ENCODE measurements at regions not wholly inside any gene's neighbourhood (a gene's known extent, or its start where the extent isn't known, plus 50 kb on each side); places are given as distances from the start of the nearest gene placed in this dataset.

- H3K4me3 ChIP-seq (ENCODE audit: low read length) = no peak overlapping the region
- DNase-seq (ENCODE audit: low read depth) = no peak
- TF ChIP-seq, protein P1, sequence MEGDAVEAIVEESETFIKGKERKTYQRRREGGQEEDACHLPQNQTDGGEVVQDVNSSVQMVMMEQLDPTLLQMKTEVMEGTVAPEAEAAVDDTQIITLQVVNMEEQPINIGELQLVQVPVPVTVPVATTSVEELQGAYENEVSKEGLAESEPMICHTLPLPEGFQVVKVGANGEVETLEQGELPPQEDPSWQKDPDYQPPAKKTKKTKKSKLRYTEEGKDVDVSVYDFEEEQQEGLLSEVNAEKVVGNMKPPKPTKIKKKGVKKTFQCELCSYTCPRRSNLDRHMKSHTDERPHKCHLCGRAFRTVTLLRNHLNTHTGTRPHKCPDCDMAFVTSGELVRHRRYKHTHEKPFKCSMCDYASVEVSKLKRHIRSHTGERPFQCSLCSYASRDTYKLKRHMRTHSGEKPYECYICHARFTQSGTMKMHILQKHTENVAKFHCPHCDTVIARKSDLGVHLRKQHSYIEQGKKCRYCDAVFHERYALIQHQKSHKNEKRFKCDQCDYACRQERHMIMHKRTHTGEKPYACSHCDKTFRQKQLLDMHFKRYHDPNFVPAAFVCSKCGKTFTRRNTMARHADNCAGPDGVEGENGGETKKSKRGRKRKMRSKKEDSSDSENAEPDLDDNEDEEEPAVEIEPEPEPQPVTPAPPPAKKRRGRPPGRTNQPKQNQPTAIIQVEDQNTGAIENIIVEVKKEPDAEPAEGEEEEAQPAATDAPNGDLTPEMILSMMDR (conservative IDR thresholded peaks at IDR 0.05; ENCODE audit: low read length) = no peak
These were observed 1259.0 kb downstream of the ZPLD1 start for GRCh38 chr3:103693831-103694230.

DNA sequence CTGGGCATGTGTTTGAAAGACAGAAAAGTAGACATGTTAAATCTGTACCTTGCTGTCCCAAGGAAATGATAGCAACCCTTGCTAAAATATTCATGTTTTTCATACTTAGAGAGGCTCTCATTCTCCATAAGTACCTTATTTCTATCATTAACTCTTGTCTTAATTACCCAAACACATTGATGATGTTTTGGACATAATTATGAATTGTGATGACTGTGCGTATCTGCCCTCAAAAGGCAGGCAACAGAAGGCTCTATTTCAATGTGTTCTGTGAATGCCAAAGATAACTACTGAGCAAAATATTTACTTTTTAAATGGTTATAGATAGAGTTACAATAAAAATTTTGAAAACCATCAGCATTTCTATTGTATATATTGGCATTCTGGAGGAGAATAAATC lies 1263.8 kb downstream of the ZPLD1 start:
- H3K4me3 ChIP-seq (ENCODE audit: low read length) = no peak overlapping the region
- TF ChIP-seq, protein P1 (conservative IDR thresholded peaks at IDR 0.05; ENCODE audit: low read length) = no peak
- DNase-seq (ENCODE audit: low read depth) = no peak

DNA sequence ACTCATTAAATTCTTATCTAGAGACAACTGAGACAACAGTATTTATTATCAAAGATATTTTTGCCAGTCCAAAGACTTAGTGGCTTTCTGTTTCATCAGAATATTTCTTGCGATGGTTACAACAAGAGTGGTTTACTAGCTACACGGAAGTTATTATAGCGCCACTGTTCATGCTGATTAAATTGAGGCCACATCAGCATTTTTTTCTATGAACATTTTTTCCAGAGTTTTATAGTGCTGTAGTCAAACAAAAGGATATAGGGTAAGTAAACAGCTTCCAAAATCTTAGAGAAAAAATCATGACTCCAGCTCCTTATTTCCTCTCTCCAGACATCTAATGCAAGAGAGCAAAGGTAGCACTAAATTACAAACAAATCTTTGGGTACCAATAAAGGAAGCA lies 1264.4 kb downstream of the ZPLD1 start:
- no peak for DNase-seq (ENCODE audit: low read depth)
- TF ChIP-seq, protein P1 (conservative IDR thresholded peaks at IDR 0.05; ENCODE audit: low read length) = no peak
- H3K4me3 ChIP-seq (ENCODE audit: low read length) = no peak overlapping the region

- no peak for DNase-seq (ENCODE audit: low read depth)
- TF ChIP-seq, protein P1 (conservative IDR thresholded peaks at IDR 0.05; ENCODE audit: low read length) = no peak
- H3K4me3 ChIP-seq (ENCODE audit: low read length) = no peak overlapping the region
These were observed 1270.8 kb downstream of the ZPLD1 start for GRCh38 chr3:103705641-103706040.

- H3K4me3 ChIP-seq (ENCODE audit: low read length) = no peak overlapping the region
- TF ChIP-seq, protein P1 (conservative IDR thresholded peaks at IDR 0.05; ENCODE audit: low read length) = no peak
- no peak for DNase-seq (ENCODE audit: low read depth)
These were observed 1271.9 kb downstream of the ZPLD1 start for GRCh38 chr3:103706671-103707070.

- DNase-seq (ENCODE audit: low read depth) = no peak
- TF ChIP-seq, protein P1 (conservative IDR thresholded peaks at IDR 0.05; ENCODE audit: low read length) = no peak
- H3K4me3 ChIP-seq (ENCODE audit: low read length) = no peak overlapping the region
These were observed 1276.9 kb downstream of the ZPLD1 start for GRCh38 chr3:103711670-103712069.

DNA sequence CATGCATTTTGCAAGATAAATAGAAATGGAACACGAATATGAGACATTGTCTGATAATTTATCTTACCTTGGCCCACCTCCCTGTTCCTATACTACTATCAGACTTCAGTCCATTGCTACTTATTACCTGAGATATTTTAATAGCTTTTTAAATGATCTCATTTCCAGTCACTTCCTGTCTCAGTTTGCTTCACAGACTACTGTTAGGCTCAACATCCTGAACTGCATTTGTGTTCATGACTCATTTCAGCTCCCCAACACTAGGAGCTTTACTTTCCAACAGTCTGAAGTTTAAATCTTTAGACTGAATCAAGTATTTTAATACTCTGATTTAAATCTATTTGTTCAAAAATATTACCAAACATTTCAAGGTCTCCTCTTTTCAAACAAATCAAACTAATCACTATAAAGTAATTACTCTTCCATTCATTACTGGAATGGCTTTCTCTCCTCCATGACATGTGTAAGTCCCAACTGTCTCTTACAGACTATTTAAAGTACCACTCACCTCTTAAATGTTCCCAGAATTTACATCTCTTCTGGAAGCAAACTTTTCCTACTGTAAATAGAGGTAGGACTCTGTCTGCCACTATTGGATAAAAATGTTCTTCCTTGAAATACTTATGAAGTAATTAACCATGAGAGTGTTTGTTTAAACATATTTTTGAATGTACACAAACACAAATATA lies 1277.6 kb downstream of the ZPLD1 start:
- no peak overlapping the region for H3K4me3 ChIP-seq (ENCODE audit: low read length)
- TF ChIP-seq, protein P1 (conservative IDR thresholded peaks at IDR 0.05; ENCODE audit: low read length) = no peak
- DNase-seq (ENCODE audit: low read depth) = peak; percentile 0
